HG03442 (cell line): ENCODE measurements at regions not wholly inside any gene's neighbourhood (a gene's known extent, or its start where the extent isn't known, plus 50 kb on each side); places are given as distances from the start of the nearest gene placed in this dataset.
A peak's percentile ranks its signal among the peaks of the same experiment; 100 is the strongest.

Experiments
- ATAC-seq: cut with Tn5 transposase; IDR thresholded peaks from one replicate; pipeline ENCODE4 v1.9.1; 2021; ENCODE audit warnings: mild to moderate bottlenecking, moderate library complexity; ENCODE audit not compliant: unreplicated experiment

GRCh38 chr1:93815366-93816110 lies 63.5 kb downstream of the DNTTIP2 start:
- ATAC-seq = no peak

- no peak for ATAC-seq
Observed at GRCh38 chr1:93814795-93815340, 64.1 kb downstream of the DNTTIP2 start.

DNA sequence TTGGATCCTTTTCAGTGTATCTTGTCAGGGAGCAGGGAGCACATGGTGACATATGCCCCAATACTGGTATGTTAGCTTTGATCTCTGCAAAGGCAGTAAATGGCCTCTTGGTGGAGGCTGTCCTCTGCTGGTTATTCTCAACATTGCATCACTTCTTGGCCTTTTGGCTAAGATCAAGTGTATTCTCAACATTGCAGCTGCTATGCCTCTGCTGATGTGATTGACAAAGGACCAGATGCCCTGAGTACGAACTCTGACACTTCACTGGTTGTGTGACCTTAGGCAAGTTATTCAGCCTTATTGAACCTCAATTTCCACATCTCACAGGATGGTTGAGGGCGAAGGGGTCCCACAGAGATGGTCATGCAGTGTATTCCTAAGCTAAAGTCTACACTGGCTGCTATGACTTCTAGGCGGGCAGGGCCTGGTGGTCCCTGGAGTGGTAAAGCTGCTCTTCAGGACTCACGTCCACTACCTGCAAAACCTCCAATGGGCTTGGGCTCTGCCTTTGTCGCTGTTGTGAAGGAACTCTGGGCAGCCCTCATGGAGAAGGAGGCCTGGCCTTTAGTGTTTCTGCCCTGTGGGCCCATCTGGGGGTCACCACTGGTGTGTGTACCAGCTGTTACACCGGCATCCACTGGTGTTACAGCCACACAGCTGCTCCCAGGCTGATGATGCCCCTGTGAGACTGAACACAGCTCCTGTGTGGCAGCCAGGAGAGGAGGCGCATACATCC lies 64.8 kb downstream of the DNTTIP2 start:
- peak; percentile 91 for ATAC-seq

GRCh38 chr1:93813076-93813475 lies 65.9 kb downstream of the DNTTIP2 start:
- ATAC-seq = no peak

- ATAC-seq = no peak
Observed at GRCh38 chr1:93811326-93812065, 67.5 kb downstream of the DNTTIP2 start.

- ATAC-seq = no peak
Observed at GRCh38 chr1:93810316-93810715, 68.7 kb downstream of the DNTTIP2 start.

- ATAC-seq = no peak
Observed at GRCh38 chr1:93808871-93809270, 70.1 kb downstream of the DNTTIP2 start.

DNA sequence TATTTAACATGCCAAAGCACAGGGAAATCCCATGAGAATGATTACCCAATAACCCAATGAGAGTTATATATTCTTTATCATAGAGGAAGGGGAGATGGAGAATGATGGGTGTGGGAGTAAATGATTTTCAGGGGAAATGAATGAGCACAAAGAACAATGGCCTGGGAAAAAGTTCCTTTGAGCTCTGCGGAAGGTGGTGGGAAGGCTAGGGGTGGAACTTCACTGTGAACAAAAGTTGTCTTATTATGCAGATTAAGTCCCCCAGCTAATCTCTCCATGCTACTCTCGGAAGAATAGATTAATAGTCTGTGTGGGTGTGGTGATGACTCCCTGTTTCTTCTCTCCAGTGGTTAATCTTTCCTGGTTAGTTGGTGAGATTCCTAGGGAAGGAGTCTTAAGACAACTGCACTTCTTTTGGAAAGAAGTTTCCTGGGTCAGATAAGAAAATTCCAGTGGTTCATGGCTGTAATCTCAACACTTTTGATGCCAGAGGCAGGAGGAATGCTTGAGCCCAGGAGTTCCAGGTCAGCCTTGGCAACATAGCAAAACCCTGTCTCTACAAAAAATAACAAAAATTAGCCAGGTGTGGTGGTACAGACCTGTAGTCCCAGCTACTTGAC lies 71.6 kb downstream of the DNTTIP2 start:
- no peak for ATAC-seq

GRCh38 chr1:93805027-93805610 lies 73.9 kb downstream of the DNTTIP2 start:
- no peak for ATAC-seq

DNA sequence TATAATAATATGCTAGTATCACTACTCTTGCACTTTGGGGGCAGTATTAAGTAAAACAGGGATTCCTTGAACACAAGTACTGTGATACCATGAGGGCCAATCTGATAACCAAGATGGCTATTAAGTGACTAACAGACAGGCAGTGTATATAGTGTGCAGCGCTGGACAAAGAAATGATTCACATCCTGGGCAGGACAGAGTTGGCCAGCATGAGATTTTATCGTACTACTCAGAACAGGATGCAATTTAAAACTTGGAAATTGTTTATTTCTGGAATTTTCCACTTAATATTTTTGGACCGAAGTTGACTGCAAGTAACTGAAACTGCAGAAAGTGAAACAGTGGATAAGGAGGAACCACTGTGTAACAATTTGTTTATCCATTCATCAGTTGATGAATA lies 74.6 kb downstream of the DNTTIP2 start:
- no peak for ATAC-seq

GRCh38 chr1:93801471-93801870 lies 77.5 kb downstream of the DNTTIP2 start:
- no peak for ATAC-seq

DNA sequence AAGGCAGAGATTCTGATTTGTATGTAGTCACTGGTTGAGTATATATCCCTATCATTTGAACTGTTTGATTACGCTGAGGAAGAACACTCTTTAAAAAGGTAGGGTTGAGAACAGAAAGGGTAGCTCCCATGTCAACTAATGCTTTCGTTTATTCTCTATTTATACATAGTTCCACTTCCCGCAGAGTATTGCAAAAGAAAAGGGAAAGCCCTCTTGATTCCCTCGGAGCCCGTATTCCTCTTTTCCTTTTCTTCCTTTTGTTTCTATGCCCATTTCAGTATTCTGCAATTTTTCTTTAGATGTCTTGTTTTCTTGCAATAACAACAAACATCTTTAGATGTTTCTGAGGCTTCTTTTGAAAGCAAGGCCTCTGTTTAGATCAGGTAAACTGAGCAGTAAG lies 78.2 kb downstream of the DNTTIP2 start:
- no peak for ATAC-seq

GRCh38 chr1:93798291-93798690 lies 80.7 kb downstream of the DNTTIP2 start:
- ATAC-seq = no peak

DNA sequence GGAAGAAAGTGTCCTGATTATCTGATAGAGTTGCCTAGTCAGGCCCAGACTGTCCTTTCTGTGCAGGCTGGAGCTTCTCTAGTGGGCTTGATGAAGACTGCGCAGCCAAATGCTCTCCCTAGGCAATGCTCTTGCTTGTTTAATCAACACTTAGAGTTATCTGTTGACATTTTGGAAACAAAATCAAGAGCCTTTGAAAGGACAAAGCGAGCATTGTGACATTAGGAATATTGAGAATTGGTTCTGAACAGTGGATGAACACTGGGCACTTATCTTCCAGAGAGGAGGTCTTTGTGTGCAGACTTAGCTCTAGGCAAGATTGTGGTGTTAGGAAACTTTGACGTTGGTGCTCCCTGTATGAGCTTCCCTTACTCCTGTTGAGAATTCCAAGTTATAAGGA lies 94.5 kb downstream of the DNTTIP2 start:
- no peak for ATAC-seq

GRCh38 chr1:93783876-93784275 lies 95.1 kb downstream of the DNTTIP2 start:
- no peak for ATAC-seq

GRCh38 chr1:93779540-93780165 lies 98.0 kb upstream of the BCAR3 start:
- no peak for ATAC-seq

DNA sequence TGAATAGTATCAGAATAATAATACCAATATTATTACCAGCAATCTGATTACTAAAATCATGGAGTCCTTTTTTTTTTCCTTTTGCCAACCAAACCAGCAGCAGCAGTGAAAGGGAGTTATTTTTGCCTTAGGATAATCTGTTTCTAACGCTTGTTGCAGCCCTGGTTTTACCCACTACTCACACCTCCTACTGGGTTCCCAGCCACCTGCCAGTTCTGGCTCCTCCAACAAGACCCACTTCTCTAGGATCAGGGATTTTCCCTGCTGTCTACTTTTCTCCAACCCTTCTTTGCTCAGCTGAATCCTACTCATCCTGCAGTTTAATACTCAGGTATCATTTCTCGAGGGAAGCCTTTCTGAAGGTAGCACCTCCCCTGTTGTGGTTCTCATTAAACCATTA lies 96.8 kb upstream of the BCAR3 start:
- no peak for ATAC-seq

DNA sequence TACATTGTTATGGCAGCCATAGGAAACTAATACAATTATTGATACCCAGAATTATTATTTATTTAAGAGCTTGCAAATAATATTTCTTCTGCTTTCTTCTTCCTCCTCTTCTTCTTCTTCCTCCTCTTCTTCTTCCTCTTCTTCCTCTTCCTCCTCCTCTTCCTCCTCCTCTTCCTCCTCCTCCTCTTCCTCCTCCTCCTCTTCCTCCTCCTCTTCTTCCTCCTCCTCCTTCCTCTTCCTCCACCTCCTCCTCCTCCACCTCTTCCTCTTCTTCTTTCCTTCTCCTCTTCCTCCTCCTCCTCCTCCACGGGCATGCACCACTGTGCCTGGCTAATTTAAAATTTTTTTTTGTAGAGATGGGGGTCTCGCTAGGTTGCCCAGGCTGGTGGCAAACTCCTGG lies 95.6 kb upstream of the BCAR3 start:
- no peak for ATAC-seq

DNA sequence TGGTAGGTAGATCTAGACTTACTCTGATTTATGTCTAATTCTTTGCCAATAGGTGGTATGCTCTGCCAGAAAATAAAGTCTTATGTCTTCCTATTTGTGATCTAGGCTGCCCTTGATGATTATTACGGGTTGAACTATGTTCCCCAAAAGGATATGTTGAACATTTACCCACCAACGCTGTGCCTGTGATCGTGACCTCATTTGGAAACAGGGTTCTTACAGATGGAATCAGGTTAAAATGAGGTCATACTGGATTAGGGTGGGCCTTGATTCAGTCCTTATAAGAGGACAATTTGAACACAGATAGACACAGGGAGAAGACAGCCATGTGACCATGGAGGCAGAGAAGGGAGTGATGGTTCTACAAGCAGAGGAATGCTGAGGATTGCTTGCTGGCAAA lies 95.1 kb upstream of the BCAR3 start:
- ATAC-seq = no peak

DNA sequence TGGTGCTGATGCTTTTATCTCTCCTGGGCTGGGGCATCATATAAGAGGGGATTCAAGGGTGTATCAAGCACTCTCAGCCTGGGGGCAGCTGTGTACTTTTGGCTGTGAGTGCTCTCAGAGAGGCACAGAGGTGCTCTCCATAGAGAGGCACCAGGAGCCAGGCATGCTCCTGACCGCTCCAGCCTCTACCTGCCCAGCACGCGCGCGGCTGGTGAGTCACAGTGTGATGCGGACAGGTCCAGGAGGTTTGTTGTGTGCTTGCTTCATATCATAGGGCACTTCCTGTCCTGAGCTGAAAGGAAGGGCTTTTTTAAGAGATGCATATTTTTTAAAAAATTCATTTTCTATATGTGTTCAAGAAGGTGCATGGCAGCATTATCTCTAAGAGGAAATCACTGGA lies 93.6 kb upstream of the BCAR3 start:
- no peak for ATAC-seq
